ENCODE measurements at regions not wholly inside any gene's neighbourhood (a gene's known extent, or its start where the extent isn't known, plus 50 kb on each side); places are given as distances from the start of the nearest gene placed in this dataset.

GRCh38 chr15:36256404-36256807, 323.0 kb upstream of the CDIN1 start:
- TF ChIP-seq POLR2A (IDR thresholded peaks at IDR 0.05; ENCODE audit: low read depth, low read length) (no peak), MXI1 (IDR thresholded peaks at IDR 0.05; ENCODE audit: borderline replicate concordance, low read depth, low read length) (no peak), USF2 (IDR thresholded peaks at IDR 0.05; ENCODE audit: low read depth, low read length) (no peak), BHLHE40 (IDR thresholded peaks at IDR 0.05; ENCODE audit: low read depth, low read length) (no peak), SMC3 (IDR thresholded peaks at IDR 0.05; ENCODE audit: low read depth, low read length) (no peak), NFE2L2 (IDR thresholded peaks at IDR 0.05; ENCODE audit: low read depth, low read length) (no peak), CEBPB (IDR thresholded peaks at IDR 0.05; ENCODE audit: low read depth, low read length) (no peak), RAD21 (IDR thresholded peaks at IDR 0.05; ENCODE audit: low read length) (no peak), FOS (IDR thresholded peaks at IDR 0.05; ENCODE audit: low read depth, low read length) (no peak)
- TF ChIP-seq, protein P1, sequence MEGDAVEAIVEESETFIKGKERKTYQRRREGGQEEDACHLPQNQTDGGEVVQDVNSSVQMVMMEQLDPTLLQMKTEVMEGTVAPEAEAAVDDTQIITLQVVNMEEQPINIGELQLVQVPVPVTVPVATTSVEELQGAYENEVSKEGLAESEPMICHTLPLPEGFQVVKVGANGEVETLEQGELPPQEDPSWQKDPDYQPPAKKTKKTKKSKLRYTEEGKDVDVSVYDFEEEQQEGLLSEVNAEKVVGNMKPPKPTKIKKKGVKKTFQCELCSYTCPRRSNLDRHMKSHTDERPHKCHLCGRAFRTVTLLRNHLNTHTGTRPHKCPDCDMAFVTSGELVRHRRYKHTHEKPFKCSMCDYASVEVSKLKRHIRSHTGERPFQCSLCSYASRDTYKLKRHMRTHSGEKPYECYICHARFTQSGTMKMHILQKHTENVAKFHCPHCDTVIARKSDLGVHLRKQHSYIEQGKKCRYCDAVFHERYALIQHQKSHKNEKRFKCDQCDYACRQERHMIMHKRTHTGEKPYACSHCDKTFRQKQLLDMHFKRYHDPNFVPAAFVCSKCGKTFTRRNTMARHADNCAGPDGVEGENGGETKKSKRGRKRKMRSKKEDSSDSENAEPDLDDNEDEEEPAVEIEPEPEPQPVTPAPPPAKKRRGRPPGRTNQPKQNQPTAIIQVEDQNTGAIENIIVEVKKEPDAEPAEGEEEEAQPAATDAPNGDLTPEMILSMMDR (conservative IDR thresholded peaks at IDR 0.05; ENCODE audit: low read depth, low read length), result no peak
- TF ChIP-seq, protein P2, sequence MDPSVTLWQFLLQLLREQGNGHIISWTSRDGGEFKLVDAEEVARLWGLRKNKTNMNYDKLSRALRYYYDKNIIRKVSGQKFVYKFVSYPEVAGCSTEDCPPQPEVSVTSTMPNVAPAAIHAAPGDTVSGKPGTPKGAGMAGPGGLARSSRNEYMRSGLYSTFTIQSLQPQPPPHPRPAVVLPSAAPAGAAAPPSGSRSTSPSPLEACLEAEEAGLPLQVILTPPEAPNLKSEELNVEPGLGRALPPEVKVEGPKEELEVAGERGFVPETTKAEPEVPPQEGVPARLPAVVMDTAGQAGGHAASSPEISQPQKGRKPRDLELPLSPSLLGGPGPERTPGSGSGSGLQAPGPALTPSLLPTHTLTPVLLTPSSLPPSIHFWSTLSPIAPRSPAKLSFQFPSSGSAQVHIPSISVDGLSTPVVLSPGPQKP (IDR thresholded peaks at IDR 0.05; ENCODE audit: borderline replicate concordance, low read depth, low read length), result no peak

All from IMR-90 (cell line).